ACC112 (cell line): ENCODE measurements at regions not wholly inside any gene's neighbourhood (a gene's known extent, or its start where the extent isn't known, plus 50 kb on each side); places are given as distances from the start of the nearest gene placed in this dataset.
A peak's percentile ranks its signal among the peaks of the same experiment; 100 is the strongest.
"Not testable (repeated sequence)": the region's sequence is repeated elsewhere in the genome, so short reads cannot be mapped to it uniquely, and the experiment has no call there.

Source experiments
- H2AFZ ChIP-seq: fragments of 200-600 bp; sonication (generic); one replicate; pipeline ENCODE4 v1.6.0; 2017; ENCODE audit warnings: antibody characterized with exemption, low read length; ENCODE audit not compliant: unreplicated experiment
- H3K27ac ChIP-seq: fragments of 200-600 bp; sonication (generic); 2 replicates; pipeline ENCODE4 v1.5.1; 2014; ENCODE audit warnings: low read depth, mild to moderate bottlenecking, antibody characterized with exemption, low read length, moderate library complexity
- H3K27me3 ChIP-seq: fragments of 200-600 bp; sonication (generic); 2 replicates; pipeline ENCODE4 v1.6.1; 2014; ENCODE audit warnings: mild to moderate bottlenecking, antibody characterized with exemption, low read length, moderate library complexity, mixed read lengths; ENCODE audit not compliant: insufficient read depth
- H3K36me3 ChIP-seq: fragments of 200-600 bp; sonication (generic); 2 replicates; pipeline ENCODE4 v1.6.1; 2016; ENCODE audit warnings: mild to moderate bottlenecking, antibody characterized with exemption, low read length, moderate library complexity, mixed read lengths; ENCODE audit not compliant: insufficient read depth
- H3K4me1 ChIP-seq: fragments of 200-600 bp; sonication (generic); one replicate; pipeline ENCODE4 v1.6.1; 2016; ENCODE audit warnings: low read length, mixed read lengths; ENCODE audit not compliant: insufficient read depth, unreplicated experiment, control insufficient read depth
- H3K4me3 ChIP-seq: fragments of 200-600 bp; sonication (generic); 2 replicates; pipeline ENCODE4 v1.5.1; 2014; ENCODE audit warnings: mild to moderate bottlenecking, low read depth, low read length
- H3K79me2 ChIP-seq: fragments of 200-600 bp; sonication (generic); one replicate; pipeline ENCODE4 v1.6.0; 2016; ENCODE audit warnings: low read length; ENCODE audit not compliant: control insufficient read depth, unreplicated experiment, insufficient read depth

DNA sequence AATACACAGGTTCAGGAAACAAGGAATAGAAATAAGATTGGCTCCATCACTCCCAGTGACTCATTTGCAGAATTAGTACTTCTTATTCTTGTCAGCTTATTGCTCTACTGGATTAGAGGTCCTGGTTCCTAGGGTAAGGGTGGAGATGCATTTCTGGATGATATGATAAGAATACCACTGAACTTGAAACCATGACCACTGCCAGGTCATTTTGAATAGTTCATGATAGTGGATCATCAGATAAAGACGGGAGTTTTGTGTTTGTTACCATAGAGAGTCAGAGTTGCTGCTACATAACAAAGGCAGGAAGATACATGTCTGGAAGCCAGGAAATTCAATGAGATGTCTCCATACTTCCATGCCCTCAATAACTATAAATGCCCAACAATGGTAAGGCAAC lies 109.2 kb upstream of the FAT1 start:
- no peaks in the 10 kb centered on the region for H3K79me2 ChIP-seq
- no peak overlapping the region for H3K27ac ChIP-seq
- peaks cover 4% of the 10 kb centered on the region; the same call in 1 of the 2 replicates for H3K36me3 ChIP-seq
- H3K27me3 ChIP-seq = no peaks in the 10 kb centered on the region
- peaks cover 16% of the 10 kb centered on the region for H3K4me1 ChIP-seq
- H3K4me3 ChIP-seq = no peak overlapping the region
- no peak overlapping the region for H2AFZ ChIP-seq

- peaks cover 11% of the 10 kb centered on the region for H3K79me2 ChIP-seq
- H3K4me3 ChIP-seq, H3K27ac ChIP-seq, H3K27me3 ChIP-seq, H3K36me3 ChIP-seq, H2AFZ ChIP-seq, H3K4me1 ChIP-seq: not testable (repeated sequence)
Measured at GRCh38 chr4:186837463-186837862, 113.8 kb upstream of the FAT1 start.

GRCh38 chr4:186838295-186838694 lies 114.6 kb upstream of the FAT1 start:
- Histone ChIP-seq H3K4me1 (peaks cover 11% of the 10 kb centered on the region), H2AFZ (no peak overlapping the region), H3K27ac (no peak overlapping the region), H3K4me3 (no peak overlapping the region), H3K27me3 (no peaks in the 10 kb centered on the region), H3K79me2 (peaks cover 15% of the 10 kb centered on the region), H3K36me3 (peaks cover 4% of the 10 kb centered on the region; the same call in 1 of the 2 replicates)

GRCh38 chr4:186839122-186840037 lies 115.7 kb upstream of the FAT1 start:
- H3K36me3 ChIP-seq = peaks cover 4% of the 10 kb centered on the region; the same call in 1 of the 2 replicates
- H3K79me2 ChIP-seq = peaks cover 25% of the 10 kb centered on the region
- peak overlapping the region; percentile 68 for H2AFZ ChIP-seq
- H3K4me3 ChIP-seq = peak overlapping the region; percentile 91
- H3K27ac ChIP-seq = peak overlapping the region; percentile 98
- peaks cover 15% of the 10 kb centered on the region for H3K4me1 ChIP-seq
- H3K27me3 ChIP-seq = no peaks in the 10 kb centered on the region

- peak overlapping the region; percentile 98 for H3K27ac ChIP-seq
- peaks cover 4% of the 10 kb centered on the region; the same call in 1 of the 2 replicates for H3K36me3 ChIP-seq
- H3K27me3 ChIP-seq = no peaks in the 10 kb centered on the region
- H3K4me1 ChIP-seq = peaks cover 22% of the 10 kb centered on the region
- peak overlapping the region; percentile 68 for H2AFZ ChIP-seq
- H3K4me3 ChIP-seq = peak overlapping the region; percentile 91
- H3K79me2 ChIP-seq = peaks cover 28% of the 10 kb centered on the region
Measured at GRCh38 chr4:186840222-186840701, 116.6 kb upstream of the FAT1 start.

DNA sequence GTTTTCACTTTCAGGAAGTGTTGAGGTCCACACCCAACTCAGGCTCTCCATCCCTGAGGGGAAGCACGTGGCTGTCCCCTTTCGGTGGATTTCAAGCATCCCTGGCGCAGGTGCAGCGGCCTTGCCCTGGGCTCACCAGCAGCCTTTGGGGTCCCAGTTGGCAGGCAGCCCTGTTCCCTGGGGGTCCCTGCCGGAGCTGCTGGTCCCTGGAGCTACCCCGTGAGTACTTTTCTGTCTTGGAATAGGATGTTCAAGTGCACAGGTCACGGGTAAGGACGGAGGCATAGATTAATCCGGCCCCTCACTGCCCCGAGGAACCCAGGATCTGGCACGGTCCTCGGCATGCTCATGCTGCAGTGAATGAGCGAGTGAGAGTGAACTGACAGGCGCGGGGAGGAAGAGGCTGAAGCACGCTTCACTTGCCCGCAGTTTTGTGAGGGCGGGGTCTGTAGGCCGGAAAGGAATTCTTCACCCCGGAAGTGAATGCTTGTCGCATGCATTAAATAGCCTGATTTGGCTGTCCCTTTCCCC lies 117.2 kb upstream of the FAT1 start:
- Histone ChIP-seq H3K4me1 (peaks cover 28% of the 10 kb centered on the region), H3K27me3 (no peaks in the 10 kb centered on the region), H3K27ac (peak overlapping the region; percentile 98), H3K79me2 (peaks cover 34% of the 10 kb centered on the region), H2AFZ (peak overlapping the region; percentile 59), H3K4me3 (peak overlapping the region; percentile 91), H3K36me3 (peaks cover 4% of the 10 kb centered on the region; the same call in 1 of the 2 replicates)

DNA sequence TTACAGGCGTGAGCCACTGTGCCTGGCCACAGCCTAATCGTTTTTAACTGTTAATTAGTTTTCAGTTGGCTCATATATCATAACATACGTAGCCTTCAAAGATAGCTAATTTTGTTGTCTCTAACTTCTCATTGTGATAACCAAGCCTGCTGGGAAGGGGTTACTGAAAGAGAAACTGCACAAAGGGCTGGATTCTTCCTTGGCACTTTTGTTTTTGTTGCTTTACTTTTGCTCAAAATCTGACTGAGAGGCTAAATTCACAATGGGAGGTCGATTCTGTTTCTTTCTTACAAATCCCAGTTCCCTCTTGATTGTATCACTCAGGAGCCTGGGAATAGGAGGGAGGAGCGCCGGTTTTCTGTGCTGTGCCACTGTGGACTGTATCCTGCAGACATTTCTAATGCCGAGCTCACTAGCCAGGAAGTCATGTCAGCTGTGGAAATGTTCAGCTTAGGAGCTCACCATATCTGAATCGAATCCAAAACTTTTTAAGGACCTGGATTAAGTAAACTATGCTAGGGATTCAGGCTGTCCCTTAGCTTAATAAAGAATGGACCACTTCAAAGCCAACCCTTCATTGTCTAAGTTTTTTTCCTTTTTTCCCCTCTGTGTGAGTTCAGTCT lies 120.5 kb upstream of the FAT1 start:
- H2AFZ ChIP-seq = peak overlapping the region; percentile 77
- peaks cover 33% of the 10 kb centered on the region for H3K4me1 ChIP-seq
- peak overlapping the region; percentile 93 for H3K27ac ChIP-seq
- H3K4me3 ChIP-seq = peak overlapping the region; percentile 73
- H3K36me3 ChIP-seq = 0 out of 2 replicates have a peak, but pooled peaks cover 3% of the 10 kb centered on the region
- H3K27me3 ChIP-seq = no peaks in the 10 kb centered on the region
- peaks cover 41% of the 10 kb centered on the region for H3K79me2 ChIP-seq

DNA sequence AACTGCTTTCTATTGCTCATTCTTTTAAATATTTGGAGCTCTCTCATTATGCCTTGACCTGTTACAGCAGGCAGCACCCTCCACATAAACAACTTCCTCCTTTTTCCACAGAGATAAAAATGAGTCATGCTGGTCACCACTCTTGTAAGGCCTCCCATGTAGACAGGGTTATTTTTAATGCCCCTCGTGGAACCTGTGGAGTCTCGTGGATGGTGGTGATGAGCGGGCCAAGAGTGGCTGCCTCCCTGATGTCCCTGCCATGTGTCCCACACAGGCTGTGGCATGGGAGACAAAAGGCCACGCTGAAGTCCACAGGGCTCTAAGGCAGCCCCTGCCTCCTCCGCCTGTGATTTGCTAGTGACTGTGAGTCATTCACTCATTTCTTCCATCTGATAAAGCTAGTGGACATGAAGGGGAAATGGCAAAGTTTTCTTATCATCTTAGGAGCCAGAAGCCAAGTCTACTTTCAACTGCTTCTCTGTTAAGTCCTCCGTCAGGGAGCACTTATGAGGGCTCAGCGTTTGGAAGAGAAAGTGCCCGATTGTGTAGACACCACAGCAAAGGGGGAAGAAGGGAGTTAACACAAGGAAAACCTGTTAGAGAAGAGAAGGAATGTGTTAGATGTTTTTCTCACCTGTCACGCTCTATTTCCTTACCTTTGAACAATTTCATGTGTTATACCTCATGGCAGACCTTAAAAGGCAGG lies 121.6 kb upstream of the FAT1 start:
- Histone ChIP-seq H3K79me2 (peaks cover 45% of the 10 kb centered on the region), H3K27ac (peak overlapping the region; percentile 93), H3K27me3 (no peaks in the 10 kb centered on the region), H3K4me1 (peaks cover 32% of the 10 kb centered on the region), H2AFZ (peak overlapping the region; percentile 79), H3K36me3 (0 out of 2 replicates have a peak, but pooled peaks cover 6% of the 10 kb centered on the region), H3K4me3 (peak overlapping the region; percentile 73)

GRCh38 chr4:186846426-186846825 lies 122.8 kb upstream of the FAT1 start:
- Histone ChIP-seq H3K4me3 (no peak overlapping the region), H3K4me1 (peaks cover 32% of the 10 kb centered on the region), H3K27ac (no peak overlapping the region), H3K79me2 (peaks cover 47% of the 10 kb centered on the region), H2AFZ (no peak overlapping the region), H3K27me3 (no peaks in the 10 kb centered on the region), H3K36me3 (0 out of 2 replicates have a peak, but pooled peaks cover 13% of the 10 kb centered on the region)
